Progenitor cell of endocrine pancreas (in vitro differentiated cells): ENCODE measurements at regions not wholly inside any gene's neighbourhood (a gene's known extent, or its start where the extent isn't known, plus 50 kb on each side); places are given as distances from the start of the nearest gene placed in this dataset.

Source experiments
- DNase-seq: peaks from one replicate; pipeline ENCODE4 v3.0.0; 2021; ENCODE audit warnings: low spot score; ENCODE audit not compliant: unreplicated experiment
- H3K27ac Mint-ChIP-seq: 2 replicates; pipeline ENCODE4 v1.8.0; 2021; ENCODE audit warnings: mild to moderate bottlenecking, moderate library complexity, mixed read lengths
- H3K27me3 Mint-ChIP-seq: 2 replicates; pipeline ENCODE4 v1.8.0; 2021; ENCODE audit warnings: mixed read lengths
- H3K36me3 Mint-ChIP-seq: 2 replicates; pipeline ENCODE4 v1.8.0; 2022; ENCODE audit warnings: mixed read lengths; ENCODE audit not compliant: insufficient read depth
- H3K4me1 Mint-ChIP-seq: 2 replicates; pipeline ENCODE4 v1.8.0; 2021; ENCODE audit warnings: low read depth, mixed read lengths
- H3K4me3 Mint-ChIP-seq: 2 replicates; pipeline ENCODE4 v1.8.0; 2021; ENCODE audit warnings: low read depth, mild to moderate bottlenecking, moderate library complexity, mixed read lengths
- H3K9me3 Mint-ChIP-seq: 2 replicates; pipeline ENCODE4 v1.8.0; 2021; ENCODE audit warnings: low read depth, mixed read lengths
- CTCF ChIP-seq: fragments of 200-600 bp; sonication (generic); IDR thresholded peaks from one replicate; pipeline ENCODE4 v1.5.0; 2021; ENCODE audit warnings: antibody characterized with exemption, mild to moderate bottlenecking; ENCODE audit not compliant: unreplicated experiment

GRCh38 chr2:239692362-239692851 is 291.6 kb upstream of the HDAC4 start:
- Mint-ChIP-seq H3K9me3 (no peaks in the 10 kb centered on the region), H3K4me3 (no peak overlapping the region), H3K36me3 (no peaks in the 10 kb centered on the region), H3K27ac (no peak overlapping the region), H3K27me3 (peaks cover 19% of the 10 kb centered on the region), H3K4me1 (peaks cover 5% of the 10 kb centered on the region)
- no peak for DNase-seq
- no peak for TF ChIP-seq CTCF

GRCh38 chr2:239691720-239692119 is 290.9 kb upstream of the HDAC4 start:
- no peak overlapping the region for H3K27ac Mint-ChIP-seq
- H3K4me3 Mint-ChIP-seq: no peak overlapping the region
- H3K9me3 Mint-ChIP-seq: no peaks in the 10 kb centered on the region
- H3K36me3 Mint-ChIP-seq: no peaks in the 10 kb centered on the region
- H3K27me3 Mint-ChIP-seq: peaks cover 15% of the 10 kb centered on the region
- no peak for TF ChIP-seq CTCF
- DNase-seq: no peak
- H3K4me1 Mint-ChIP-seq: peaks cover 5% of the 10 kb centered on the region

- peaks cover 5% of the 10 kb centered on the region for H3K4me1 Mint-ChIP-seq
- no peak overlapping the region for H3K4me3 Mint-ChIP-seq
- H3K27me3 Mint-ChIP-seq: peaks cover 12% of the 10 kb centered on the region
- DNase-seq: no peak
- no peak overlapping the region for H3K27ac Mint-ChIP-seq
- no peaks in the 10 kb centered on the region for H3K9me3 Mint-ChIP-seq
- no peak for TF ChIP-seq CTCF
- H3K36me3 Mint-ChIP-seq: no peaks in the 10 kb centered on the region
These were observed 290.1 kb upstream of the HDAC4 start for GRCh38 chr2:239690651-239691631.

- Mint-ChIP-seq H3K27me3 (peaks cover 16% of the 10 kb centered on the region), H3K9me3 (no peaks in the 10 kb centered on the region), H3K4me1 (peaks cover 5% of the 10 kb centered on the region), H3K36me3 (no peaks in the 10 kb centered on the region), H3K27ac (no peak overlapping the region), H3K4me3 (no peak overlapping the region)
- no peak for TF ChIP-seq CTCF
- DNase-seq: no peak
These were observed 289.2 kb upstream of the HDAC4 start for GRCh38 chr2:239689985-239690384.

- Mint-ChIP-seq H3K27me3 (peaks cover 16% of the 10 kb centered on the region), H3K36me3 (no peaks in the 10 kb centered on the region), H3K4me1 (peaks cover 5% of the 10 kb centered on the region), H3K9me3 (no peaks in the 10 kb centered on the region), H3K27ac (no peak overlapping the region), H3K4me3 (no peak overlapping the region)
- DNase-seq: no peak
- no peak for TF ChIP-seq CTCF
These were observed 288.6 kb upstream of the HDAC4 start for GRCh38 chr2:239689410-239689809.
